Smooth muscle cell (in vitro differentiated cells): ENCODE measurements at regions not wholly inside any gene's neighbourhood (a gene's known extent, or its start where the extent isn't known, plus 50 kb on each side); places are given as distances from the start of the nearest gene placed in this dataset.

ENCODE experiments used
- DNase-seq: peaks from one replicate; lab custom pipeline; 2025; ENCODE audit not compliant: unreplicated experiment; lab: John Stamatoyannopoulos, UW
- H2AFZ ChIP-seq: fragments of 200-600 bp; sonication (generic); 2 replicates; pipeline ENCODE4 v1.6.0; 2016; ENCODE audit warnings: antibody characterized with exemption, low read depth, mild to moderate bottlenecking
- H3F3A ChIP-seq: fragments of 200-600 bp; sonication (generic); 2 replicates; pipeline ENCODE4 v1.6.0; 2017; ENCODE audit warnings: antibody characterized with exemption, low read depth
- H3K27ac ChIP-seq: fragments of 200-600 bp; sonication (generic); 2 replicates; pipeline ENCODE4 v1.5.1; 2016; ENCODE audit warnings: low read depth, mild to moderate bottlenecking
- H3K27me3 ChIP-seq: fragments of 200-600 bp; sonication (generic); 2 replicates; pipeline ENCODE4 v1.6.1; 2016; ENCODE audit warnings: low read depth, mild to moderate bottlenecking
- H3K36me3 ChIP-seq: fragments of 200-600 bp; sonication (generic); 2 replicates; pipeline ENCODE4 v1.5.1; 2016; ENCODE audit warnings: low read depth
- H3K4me1 ChIP-seq: fragments of 200-600 bp; sonication (generic); 2 replicates; pipeline ENCODE4 v1.5.1; 2016; ENCODE audit warnings: low read depth
- H3K4me2 ChIP-seq: fragments of 200-600 bp; sonication (generic); 2 replicates; pipeline ENCODE4 v1.6.0; 2016; ENCODE audit warnings: mild to moderate bottlenecking
- H3K4me3 ChIP-seq: fragments of 200-600 bp; sonication (generic); 2 replicates; pipeline ENCODE4 v1.5.1; 2016; ENCODE audit warnings: mild to moderate bottlenecking
- H3K79me2 ChIP-seq: fragments of 200-600 bp; sonication (generic); 2 replicates; pipeline ENCODE4 v1.6.0; 2016; ENCODE audit warnings: low read depth, mild to moderate bottlenecking
- H3K9ac ChIP-seq: fragments of 200-600 bp; sonication (generic); 2 replicates; pipeline ENCODE4 v1.6.0; 2016; ENCODE audit warnings: low read depth
- H3K9me3 ChIP-seq: fragments of 200-600 bp; sonication (generic); replicated peaks from 2 replicates; pipeline ENCODE4 v1.5.1; 2016; ENCODE audit warnings: low read depth
- H4K20me1 ChIP-seq: fragments of 200-600 bp; sonication (generic); 2 replicates; pipeline ENCODE4 v1.6.0; 2016; ENCODE audit warnings: low read depth
- WGBS: methylation state at CpG from one replicate; pipeline ENCODE4 v1.1.7; 2016; ENCODE audit warnings: low lambda C conversion rate; 5-methylcytosine and 5-hydroxymethylcytosine counted together
- TF ChIP-seq, protein P1 (sequence below): fragments of 200-600 bp; sonication (generic); IDR thresholded peaks from 2 replicates; pipeline ENCODE4 v1.5.1; 2017; ENCODE audit warnings: borderline replicate concordance, mild to moderate bottlenecking, antibody characterized with exemption; ENCODE audit not compliant: insufficient read depth, poor library complexity, severe bottlenecking

DNA sequence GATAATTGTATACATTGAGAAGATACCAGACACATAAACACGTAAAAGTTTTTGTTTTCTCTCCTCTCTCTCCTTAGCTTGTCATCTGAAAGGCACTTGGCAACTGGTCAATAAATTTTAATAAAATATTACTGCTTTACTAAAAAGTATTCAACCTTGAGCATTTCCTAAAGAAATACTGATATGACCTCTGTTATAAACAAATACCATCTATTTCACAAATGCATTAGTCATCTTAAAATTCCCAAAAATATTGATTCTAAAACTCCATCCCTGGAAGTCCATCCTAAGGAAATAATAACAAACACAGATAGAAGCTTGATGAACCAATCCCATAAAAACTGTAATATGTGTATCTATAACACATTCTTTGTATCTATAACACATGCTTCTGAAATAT, 483.2 kb downstream of the TLR4 start:
- DNase-seq, result no peak
- H2AFZ ChIP-seq, result no peak overlapping the region
- H3K4me3 ChIP-seq, result no peak overlapping the region
- no peaks in the 10 kb centered on the region for H3K27me3 ChIP-seq
- no peaks in the 10 kb centered on the region for H3K4me1 ChIP-seq
- H3K9ac ChIP-seq, result no peak overlapping the region
- TF ChIP-seq, protein P1, sequence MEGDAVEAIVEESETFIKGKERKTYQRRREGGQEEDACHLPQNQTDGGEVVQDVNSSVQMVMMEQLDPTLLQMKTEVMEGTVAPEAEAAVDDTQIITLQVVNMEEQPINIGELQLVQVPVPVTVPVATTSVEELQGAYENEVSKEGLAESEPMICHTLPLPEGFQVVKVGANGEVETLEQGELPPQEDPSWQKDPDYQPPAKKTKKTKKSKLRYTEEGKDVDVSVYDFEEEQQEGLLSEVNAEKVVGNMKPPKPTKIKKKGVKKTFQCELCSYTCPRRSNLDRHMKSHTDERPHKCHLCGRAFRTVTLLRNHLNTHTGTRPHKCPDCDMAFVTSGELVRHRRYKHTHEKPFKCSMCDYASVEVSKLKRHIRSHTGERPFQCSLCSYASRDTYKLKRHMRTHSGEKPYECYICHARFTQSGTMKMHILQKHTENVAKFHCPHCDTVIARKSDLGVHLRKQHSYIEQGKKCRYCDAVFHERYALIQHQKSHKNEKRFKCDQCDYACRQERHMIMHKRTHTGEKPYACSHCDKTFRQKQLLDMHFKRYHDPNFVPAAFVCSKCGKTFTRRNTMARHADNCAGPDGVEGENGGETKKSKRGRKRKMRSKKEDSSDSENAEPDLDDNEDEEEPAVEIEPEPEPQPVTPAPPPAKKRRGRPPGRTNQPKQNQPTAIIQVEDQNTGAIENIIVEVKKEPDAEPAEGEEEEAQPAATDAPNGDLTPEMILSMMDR, result no peak
- H3F3A ChIP-seq, result no peaks in the 10 kb centered on the region
- H3K27ac ChIP-seq, result no peak overlapping the region
- H3K9me3 ChIP-seq, result no peaks in the 10 kb centered on the region
- WGBS, result 93% methylated on average over 1 of the region's 1 CpG
- no peaks in the 10 kb centered on the region for H3K36me3 ChIP-seq
- H4K20me1 ChIP-seq, result no peaks in the 10 kb centered on the region
- no peak overlapping the region for H3K4me2 ChIP-seq
- H3K79me2 ChIP-seq, result no peaks in the 10 kb centered on the region

GRCh38 chr9:118189615-118190014, 485.4 kb downstream of the TLR4 start:
- 79% methylated on average over 3 of the region's 3 CpGs for WGBS

GRCh38 chr9:118192807-118193206, 488.6 kb downstream of the TLR4 start:
- H3K36me3 ChIP-seq, result no peaks in the 10 kb centered on the region
- H3F3A ChIP-seq, result no peaks in the 10 kb centered on the region
- no peaks in the 10 kb centered on the region for H3K4me1 ChIP-seq
- no peak overlapping the region for H2AFZ ChIP-seq
- H3K9me3 ChIP-seq, result no peaks in the 10 kb centered on the region
- no peaks in the 10 kb centered on the region for H4K20me1 ChIP-seq
- WGBS, result 88% methylated on average over 2 of the region's 2 CpGs
- TF ChIP-seq, protein P1, result no peak
- H3K27ac ChIP-seq, result no peak overlapping the region
- H3K79me2 ChIP-seq, result no peaks in the 10 kb centered on the region
- H3K27me3 ChIP-seq, result no peaks in the 10 kb centered on the region
- H3K4me2 ChIP-seq, result no peak overlapping the region
- no peak overlapping the region for H3K4me3 ChIP-seq
- DNase-seq, result no peak
- H3K9ac ChIP-seq, result no peak overlapping the region

More at GRCh38 chr9:118189615-118190014, 485.4 kb downstream of the TLR4 start:
- Histone ChIP-seq H3K4me1 (no peaks in the 10 kb centered on the region), H3K27ac (no peak overlapping the region), H3K9ac (no peak overlapping the region), H3K9me3 (no peaks in the 10 kb centered on the region), H3K36me3 (no peaks in the 10 kb centered on the region), H3K4me3 (no peak overlapping the region), H3F3A (no peaks in the 10 kb centered on the region), H3K4me2 (no peak overlapping the region), H2AFZ (no peak overlapping the region), H3K79me2 (no peaks in the 10 kb centered on the region), H3K27me3 (no peaks in the 10 kb centered on the region), H4K20me1 (no peaks in the 10 kb centered on the region)
- TF ChIP-seq, protein P1, result no peak
- DNase-seq, result no peak

DNA sequence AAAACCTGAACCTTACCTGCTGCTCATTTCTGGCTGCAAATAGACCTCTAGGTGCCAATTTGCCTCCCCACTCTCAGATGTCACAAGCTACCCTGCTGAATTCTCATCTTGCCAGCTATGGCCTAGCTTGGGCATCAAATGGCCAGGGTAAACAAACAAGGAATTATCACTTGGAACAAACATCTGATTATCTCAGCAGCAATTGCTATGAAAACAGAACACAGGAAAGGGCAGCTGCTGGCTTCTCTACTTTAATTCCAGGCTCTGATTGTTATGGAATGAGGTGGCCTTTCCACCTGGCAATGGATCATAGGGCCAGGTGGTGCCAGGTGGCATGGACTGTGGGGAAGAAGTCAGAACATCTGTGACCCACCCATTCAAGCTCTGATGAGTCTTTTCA, 505.1 kb downstream of the TLR4 start:
- H3K27me3 ChIP-seq, result peaks cover 38% of the 10 kb centered on the region
- no peaks in the 10 kb centered on the region for H3K4me1 ChIP-seq
- no peak overlapping the region for H3K4me2 ChIP-seq
- TF ChIP-seq, protein P1, result no peak
- H3K9ac ChIP-seq, result no peak overlapping the region
- H2AFZ ChIP-seq, result no peak overlapping the region
- no peaks in the 10 kb centered on the region for H3K79me2 ChIP-seq
- H3K36me3 ChIP-seq, result no peaks in the 10 kb centered on the region
- no peak overlapping the region for H3K4me3 ChIP-seq
- no peaks in the 10 kb centered on the region for H3K9me3 ChIP-seq
- H3K27ac ChIP-seq, result no peak overlapping the region
- no peaks in the 10 kb centered on the region for H4K20me1 ChIP-seq
- no peaks in the 10 kb centered on the region for H3F3A ChIP-seq
- no peak for DNase-seq
